ENCODE measurements at regions not wholly inside any gene's neighbourhood (a gene's known extent, or its start where the extent isn't known, plus 50 kb on each side); places are given as distances from the start of the nearest gene placed in this dataset.

DNA sequence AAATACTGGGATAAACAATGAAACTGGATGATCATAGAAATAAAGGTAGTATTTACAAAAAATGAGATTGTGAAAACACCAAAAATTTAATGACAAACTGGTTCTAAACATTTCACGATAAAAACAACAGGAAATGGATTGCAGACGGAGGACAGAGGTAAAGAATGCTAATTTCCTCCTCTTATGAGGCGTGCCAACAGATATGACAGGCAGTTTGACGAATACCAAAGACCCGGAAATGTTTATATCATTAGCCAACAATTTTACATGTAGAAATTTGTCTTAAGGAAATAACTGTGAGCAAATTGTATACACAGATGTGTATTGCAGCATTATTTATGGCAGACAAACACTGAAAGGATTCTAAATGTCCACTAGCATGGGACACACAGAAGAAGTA lies 162.0 kb upstream of the MGMT start:
- H3K27ac ChIP-seq = no peak overlapping the region
- intact Hi-C loops (cut with DNase I; ENCODE audit: low total_unique reads) = no loop called here
- H3K27me3 ChIP-seq = no peaks in the 10 kb centered on the region
- no peaks in the 10 kb centered on the region for H3K36me3 ChIP-seq
- no peak overlapping the region for H3K4me3 ChIP-seq
- no peaks in the 10 kb centered on the region for H3K9me3 ChIP-seq
- TF ChIP-seq POLR2A (IDR thresholded peaks at IDR 0.05) = no peak
- TF ChIP-seq, protein P1, sequence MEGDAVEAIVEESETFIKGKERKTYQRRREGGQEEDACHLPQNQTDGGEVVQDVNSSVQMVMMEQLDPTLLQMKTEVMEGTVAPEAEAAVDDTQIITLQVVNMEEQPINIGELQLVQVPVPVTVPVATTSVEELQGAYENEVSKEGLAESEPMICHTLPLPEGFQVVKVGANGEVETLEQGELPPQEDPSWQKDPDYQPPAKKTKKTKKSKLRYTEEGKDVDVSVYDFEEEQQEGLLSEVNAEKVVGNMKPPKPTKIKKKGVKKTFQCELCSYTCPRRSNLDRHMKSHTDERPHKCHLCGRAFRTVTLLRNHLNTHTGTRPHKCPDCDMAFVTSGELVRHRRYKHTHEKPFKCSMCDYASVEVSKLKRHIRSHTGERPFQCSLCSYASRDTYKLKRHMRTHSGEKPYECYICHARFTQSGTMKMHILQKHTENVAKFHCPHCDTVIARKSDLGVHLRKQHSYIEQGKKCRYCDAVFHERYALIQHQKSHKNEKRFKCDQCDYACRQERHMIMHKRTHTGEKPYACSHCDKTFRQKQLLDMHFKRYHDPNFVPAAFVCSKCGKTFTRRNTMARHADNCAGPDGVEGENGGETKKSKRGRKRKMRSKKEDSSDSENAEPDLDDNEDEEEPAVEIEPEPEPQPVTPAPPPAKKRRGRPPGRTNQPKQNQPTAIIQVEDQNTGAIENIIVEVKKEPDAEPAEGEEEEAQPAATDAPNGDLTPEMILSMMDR (IDR thresholded peaks at IDR 0.05) = no peak
- no peaks in the 10 kb centered on the region for H3K4me1 ChIP-seq
- DNase-seq = no peak

DNA sequence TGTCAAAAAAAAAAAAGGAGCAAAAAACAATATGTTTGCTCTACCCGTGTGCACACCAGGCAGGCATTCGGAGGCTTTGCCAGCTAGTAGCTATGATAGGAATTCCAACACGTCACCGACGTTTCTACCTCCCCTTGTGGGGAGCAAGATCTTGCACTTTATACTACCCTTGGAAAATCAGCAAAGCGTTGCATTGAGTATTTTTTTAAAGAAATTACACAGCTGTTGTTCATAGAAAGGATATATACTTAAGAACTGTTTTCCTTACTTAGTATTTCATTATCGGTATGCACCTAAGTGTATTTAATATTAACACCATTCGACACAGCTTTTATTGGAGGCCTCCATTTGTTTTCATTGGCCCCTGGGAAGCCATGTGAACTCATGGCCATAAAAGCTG lies 159.9 kb upstream of the MGMT start:
- no peak overlapping the region for H3K27ac ChIP-seq
- H3K4me1 ChIP-seq = no peaks in the 10 kb centered on the region
- H3K4me3 ChIP-seq = no peak overlapping the region
- no peaks in the 10 kb centered on the region for H3K27me3 ChIP-seq
- TF ChIP-seq, protein P1 (IDR thresholded peaks at IDR 0.05) = no peak
- TF ChIP-seq POLR2A (IDR thresholded peaks at IDR 0.05) = no peak
- intact Hi-C loops (cut with DNase I; ENCODE audit: low total_unique reads) = no loop called here
- no peaks in the 10 kb centered on the region for H3K36me3 ChIP-seq
- H3K9me3 ChIP-seq = no peaks in the 10 kb centered on the region
- no peak for DNase-seq

DNA sequence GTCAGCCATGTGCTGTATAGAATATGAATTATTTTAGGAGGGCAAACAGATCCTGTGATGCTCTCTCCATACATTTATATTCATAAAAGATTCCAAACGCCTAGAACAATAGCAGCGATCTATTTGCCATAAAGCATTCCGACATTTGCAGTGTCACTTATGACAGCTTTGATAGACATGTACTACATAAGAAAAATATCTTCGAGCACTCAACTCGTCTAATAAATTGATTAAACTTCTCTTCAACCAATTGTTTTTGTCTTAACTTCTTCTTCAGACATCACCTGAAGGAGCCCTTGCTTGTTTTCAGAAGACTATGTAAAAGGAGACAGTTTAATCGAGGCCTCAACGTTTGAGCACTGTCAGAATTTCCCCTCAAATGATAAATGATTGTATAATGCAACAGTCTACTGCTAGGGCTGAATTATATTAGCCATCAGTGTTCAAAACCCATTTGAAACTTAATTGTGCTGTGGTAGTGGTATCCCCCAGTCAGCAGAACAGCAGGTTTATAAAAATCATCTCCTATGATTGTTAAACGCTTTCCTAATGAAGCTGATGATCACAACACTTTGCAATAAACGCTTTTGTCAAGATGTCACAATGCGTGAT lies 158.0 kb upstream of the MGMT start:
- intact Hi-C loops (cut with DNase I; ENCODE audit: low total_unique reads) = no loop called here
- TF ChIP-seq, protein P1 (IDR thresholded peaks at IDR 0.05) = no peak
- TF ChIP-seq POLR2A (IDR thresholded peaks at IDR 0.05) = no peak
- no peaks in the 10 kb centered on the region for H3K4me1 ChIP-seq
- H3K9me3 ChIP-seq = no peaks in the 10 kb centered on the region
- no peak for DNase-seq
- H3K4me3 ChIP-seq = no peak overlapping the region
- H3K27ac ChIP-seq = no peak overlapping the region
- H3K36me3 ChIP-seq = no peaks in the 10 kb centered on the region
- no peaks in the 10 kb centered on the region for H3K27me3 ChIP-seq

DNA sequence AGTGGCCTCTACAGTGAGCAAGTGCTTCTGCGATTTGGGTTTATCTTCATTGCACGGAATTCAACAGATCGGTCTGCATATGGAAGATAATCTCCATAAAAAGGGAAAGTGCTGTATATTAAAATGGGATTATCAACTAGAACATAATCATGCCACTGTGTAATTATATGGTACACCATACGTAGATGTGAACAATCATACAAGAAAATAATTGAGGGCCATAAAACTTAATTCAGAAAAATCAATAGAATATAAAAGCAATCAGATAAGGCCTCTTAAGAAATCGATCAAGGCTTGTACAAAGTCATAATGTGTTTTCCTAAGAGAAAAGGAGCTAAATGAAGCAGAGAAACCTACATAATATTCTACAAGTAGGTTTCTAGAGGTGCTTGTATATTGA lies 157.5 kb upstream of the MGMT start:
- no peak for TF ChIP-seq POLR2A (IDR thresholded peaks at IDR 0.05)
- TF ChIP-seq, protein P1 (IDR thresholded peaks at IDR 0.05) = no peak
- no peak overlapping the region for H3K4me3 ChIP-seq
- H3K4me1 ChIP-seq = no peaks in the 10 kb centered on the region
- H3K27ac ChIP-seq = no peak overlapping the region
- H3K36me3 ChIP-seq = no peaks in the 10 kb centered on the region
- H3K9me3 ChIP-seq = no peaks in the 10 kb centered on the region
- intact Hi-C loops (cut with DNase I; ENCODE audit: low total_unique reads) = no loop called here
- no peak for DNase-seq
- no peaks in the 10 kb centered on the region for H3K27me3 ChIP-seq

DNA sequence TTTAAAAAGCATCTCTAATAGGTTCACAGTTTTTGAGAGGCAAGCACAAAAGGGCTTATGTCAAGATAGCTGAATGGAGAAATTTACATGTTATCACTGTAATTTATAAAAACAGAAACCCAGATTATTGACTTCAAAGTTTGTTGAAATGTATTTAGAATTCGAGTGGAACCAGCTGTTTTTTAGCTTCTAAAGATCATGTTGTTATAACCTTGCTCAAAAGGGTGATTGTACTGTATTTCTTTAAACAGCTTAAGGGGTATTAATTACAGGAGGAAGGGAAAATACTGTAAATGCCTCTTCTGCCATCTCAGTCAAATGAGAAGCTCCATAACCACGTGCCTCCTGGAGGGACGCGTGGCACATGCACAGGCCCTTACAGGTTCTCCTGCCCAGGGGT lies 156.2 kb upstream of the MGMT start:
- TF ChIP-seq POLR2A (IDR thresholded peaks at IDR 0.05) = no peak
- TF ChIP-seq, protein P1 (IDR thresholded peaks at IDR 0.05) = no peak
- H3K9me3 ChIP-seq = no peaks in the 10 kb centered on the region
- no peaks in the 10 kb centered on the region for H3K36me3 ChIP-seq
- intact Hi-C loops (cut with DNase I; ENCODE audit: low total_unique reads) = no loop called here
- no peak overlapping the region for H3K4me3 ChIP-seq
- no peak for DNase-seq
- H3K27ac ChIP-seq = no peak overlapping the region
- H3K27me3 ChIP-seq = no peaks in the 10 kb centered on the region
- no peaks in the 10 kb centered on the region for H3K4me1 ChIP-seq

All from uterus (tissue), 3 donors.